DND-41 (cell line): ENCODE measurements at regions not wholly inside any gene's neighbourhood (a gene's known extent, or its start where the extent isn't known, plus 50 kb on each side); places are given as distances from the start of the nearest gene placed in this dataset.

Experiments used
- CTCF ChIP-seq: IDR thresholded peaks from 2 replicates; pipeline ENCODE4 v1.5.1; 2012; ENCODE audit warnings: borderline replicate concordance, low read length, moderate library complexity, mild to moderate bottlenecking; ENCODE audit not compliant: poor library complexity, severe bottlenecking; ENCODE audit errors: extremely low read depth
- EZH2 ChIP-seq: IDR thresholded peaks from 3 replicates; pipeline ENCODE4 v1.6.1; 2012; ENCODE audit warnings: borderline replicate concordance, low read depth, mild to moderate bottlenecking, moderate library complexity, low read length, inconsistent platforms; ENCODE audit not compliant: severe bottlenecking

GRCh38 chr1:113190078-113190477, 117.1 kb downstream of the LRIG2 start:
- no peak for TF ChIP-seq CTCF
- no peak for TF ChIP-seq EZH2
